WTC11 (cell line): ENCODE measurements at regions not wholly inside any gene's neighbourhood (a gene's known extent, or its start where the extent isn't known, plus 50 kb on each side); places are given as distances from the start of the nearest gene placed in this dataset.

Experiments
- ATAC-seq: fragments of 200-7000 bp; cut with Tn5 transposase; 2 replicates; pipeline ENCODE4 v1.10.0; 2021; ENCODE audit warnings: mild to moderate bottlenecking, moderate library complexity
- CTCF ChIA-PET: fragments of 300-600 bp; sonication (Branson Sonifier 250); formaldehyde crosslinking; loops from one replicate; lab custom pipeline; 2021; ENCODE audit warnings: antibody characterized with exemption; lab: Charles Lee
- POLR2A ChIA-PET: fragments of 350-600 bp; sonication (Branson Sonifier 250); formaldehyde crosslinking; loops from one replicate; lab custom pipeline; 2021; ENCODE audit warnings: antibody characterized with exemption; lab: Charles Lee
- DNase-seq: peaks from one replicate; pipeline ENCODE4 v3.0.0; 2021; ENCODE audit warnings: low spot score
- H3K27ac Mint-ChIP-seq: 2 replicates; pipeline ENCODE4 v1.8.0; 2021; ENCODE audit warnings: mixed read lengths
- H3K27me3 Mint-ChIP-seq: 2 replicates; pipeline ENCODE4 v1.8.0; 2021; ENCODE audit warnings: low read depth, mild to moderate bottlenecking, moderate library complexity, mixed read lengths
- H3K36me3 Mint-ChIP-seq: 2 replicates; pipeline ENCODE4 v1.8.0; 2021; ENCODE audit warnings: mixed read lengths
- H3K4me1 Mint-ChIP-seq: 2 replicates; pipeline ENCODE4 v1.8.0; 2022; ENCODE audit warnings: mixed read lengths
- H3K4me3 Mint-ChIP-seq: 2 replicates; pipeline ENCODE4 v1.8.0; 2021; ENCODE audit warnings: mild to moderate bottlenecking, moderate library complexity, mixed read lengths
- H3K9me3 Mint-ChIP-seq: 2 replicates; pipeline ENCODE4 v1.8.0; 2021; ENCODE audit warnings: mixed read lengths
- ATF2 ChIP-seq: sonication (generic); formaldehyde crosslinking; IDR thresholded peaks from 2 replicates; pipeline ENCODE4 v1.8.1; 2022; ENCODE audit warnings: low read depth, missing genetic modification reagents, borderline replicate concordance
- CREB1 ChIP-seq: sonication (generic); formaldehyde crosslinking; IDR thresholded peaks from 2 replicates; pipeline ENCODE4 v1.8.0; 2023; ENCODE audit warnings: mild to moderate bottlenecking, missing genetic modification reagents
- CREM ChIP-seq: sonication (generic); formaldehyde crosslinking; IDR thresholded peaks from 2 replicates; pipeline ENCODE4 v1.8.1; 2022; ENCODE audit warnings: mild to moderate bottlenecking, missing genetic modification reagents, moderate library complexity
- GABPB1 ChIP-seq: sonication (generic); formaldehyde crosslinking; IDR thresholded peaks from 2 replicates; pipeline ENCODE4 v1.8.1; 2023; ENCODE audit warnings: mild to moderate bottlenecking, missing genetic modification reagents
- IRF1 ChIP-seq: sonication (generic); formaldehyde crosslinking; IDR thresholded peaks from 2 replicates; pipeline ENCODE4 v1.8.0; 2023; ENCODE audit warnings: missing genetic modification reagents
- IRF2 ChIP-seq: sonication (generic); formaldehyde crosslinking; IDR thresholded peaks from 2 replicates; pipeline ENCODE4 v1.8.0; 2022; ENCODE audit warnings: low read depth, missing genetic modification reagents, borderline replicate concordance
- NR1H2 ChIP-seq: sonication (generic); formaldehyde crosslinking; IDR thresholded peaks from 2 replicates; pipeline ENCODE4 v1.9.0; 2021; ENCODE audit warnings: mild to moderate bottlenecking, moderate library complexity, missing genetic modification reagents
- OVOL2 ChIP-seq: fragments of 250-450 bp; sonication (Bioruptor Pico); IDR thresholded peaks from 2 replicates; pipeline ENCODE4 v1.9.0; 2021; ENCODE audit warnings: mild to moderate bottlenecking, borderline replicate concordance
- RELA ChIP-seq: sonication (generic); formaldehyde crosslinking; IDR thresholded peaks from 2 replicates; pipeline ENCODE4 v1.8.1; 2022; ENCODE audit warnings: missing genetic modification reagents, mild to moderate bottlenecking, borderline replicate concordance
- TEAD4 ChIP-seq: sonication (generic); formaldehyde crosslinking; IDR thresholded peaks from 2 replicates; pipeline ENCODE4 v1.8.0; 2022; ENCODE audit warnings: mild to moderate bottlenecking, missing genetic modification reagents
- ZNF121 ChIP-seq: sonication (generic); formaldehyde crosslinking; IDR thresholded peaks from 2 replicates; pipeline ENCODE4 v1.8.0; 2023; ENCODE audit warnings: missing genetic modification reagents
- ZNF396 ChIP-seq: fragments of 250-450 bp; sonication (Bioruptor Pico); IDR thresholded peaks from 2 replicates; pipeline ENCODE4 v1.8.0; 2021; ENCODE audit warnings: mild to moderate bottlenecking, moderate library complexity, borderline replicate concordance
- ZNF416 ChIP-seq: fragments of 250-450 bp; sonication (Bioruptor Pico); IDR thresholded peaks from 2 replicates; pipeline ENCODE4 v1.9.0; 2021; ENCODE audit warnings: mild to moderate bottlenecking, inconsistent platforms
- ZNF423 ChIP-seq: fragments of 250-450 bp; sonication (Bioruptor Pico); IDR thresholded peaks from 2 replicates; pipeline ENCODE4 v2.1.2; 2022; ENCODE audit warnings: mild to moderate bottlenecking, moderate library complexity
- ZNF532 ChIP-seq: fragments of 250-450 bp; sonication (Bioruptor Pico); IDR thresholded peaks from 2 replicates; pipeline ENCODE4 v1.9.0; 2021; ENCODE audit warnings: mild to moderate bottlenecking, borderline replicate concordance
- ZNF671 ChIP-seq: fragments of 250-450 bp; sonication (Bioruptor Pico); IDR thresholded peaks from 2 replicates; pipeline ENCODE4 v1.8.0; 2021; ENCODE audit warnings: mild to moderate bottlenecking
- TF ChIP-seq, protein P1 (sequence below): fragments of 200-600 bp; IDR thresholded peaks from 2 replicates; pipeline ENCODE4 v1.8.0; 2022; ENCODE audit warnings: antibody characterized with exemption
- TF ChIP-seq, protein P2 (sequence below): sonication (generic); formaldehyde crosslinking; IDR thresholded peaks from 2 replicates; pipeline ENCODE4 v1.8.1; 2023; ENCODE audit warnings: mild to moderate bottlenecking, missing genetic modification reagents
- TF ChIP-seq, protein P3 (sequence below): sonication (generic); formaldehyde crosslinking; IDR thresholded peaks from 2 replicates; pipeline ENCODE4 v1.8.0; 2022; ENCODE audit warnings: mild to moderate bottlenecking, missing genetic modification reagents
- TF ChIP-seq, protein P4 (sequence below): fragments of 250-450 bp; sonication (Bioruptor Pico); IDR thresholded peaks from 2 replicates; pipeline ENCODE4 v1.8.0; 2021; ENCODE audit warnings: mild to moderate bottlenecking

GRCh38 chr9:89980600-89980999 is 375.8 kb downstream of the GADD45G start:
- ATAC-seq: no peak

DNA sequence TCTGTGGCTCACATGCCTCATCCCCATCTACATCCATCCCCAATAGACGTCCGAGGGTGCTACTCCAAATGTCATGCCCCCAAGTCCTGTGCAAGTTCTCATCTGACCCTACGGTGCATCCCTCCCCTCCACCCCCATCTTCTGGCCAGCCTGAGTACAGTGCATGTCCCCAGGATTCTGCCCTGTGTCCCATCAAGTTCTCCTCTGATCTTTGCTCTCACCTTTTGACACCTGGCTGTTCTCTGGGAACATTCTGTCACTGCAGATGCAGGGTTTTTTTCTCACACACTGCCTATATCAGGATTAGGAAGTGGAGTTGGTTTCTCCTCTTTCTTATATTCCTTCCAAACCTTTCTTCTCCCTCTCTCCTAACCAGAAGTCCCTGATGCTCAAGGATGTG is 377.2 kb downstream of the GADD45G start:
- no peaks in the 10 kb centered on the region for H3K36me3 Mint-ChIP-seq
- no peak overlapping the region for H3K4me3 Mint-ChIP-seq
- TF ChIP-seq IRF2 (CRISPR knock-in tag) (no peak), ZNF423 (CRISPR knock-in tag) (no peak), CREM (CRISPR knock-in tag) (no peak), IRF1 (CRISPR knock-in tag) (no peak), ZNF671 (CRISPR knock-in tag) (no peak), ATF2 (no peak), ZNF416 (CRISPR knock-in tag) (no peak), NR1H2 (no peak), ZNF532 (no peak), GABPB1 (no peak), ZNF121 (no peak), ZNF396 (CRISPR knock-in tag) (no peak), OVOL2 (CRISPR knock-in tag) (no peak), CREB1 (CRISPR knock-in tag) (no peak), RELA (CRISPR knock-in tag) (no peak)
- TF ChIP-seq, protein P1, sequence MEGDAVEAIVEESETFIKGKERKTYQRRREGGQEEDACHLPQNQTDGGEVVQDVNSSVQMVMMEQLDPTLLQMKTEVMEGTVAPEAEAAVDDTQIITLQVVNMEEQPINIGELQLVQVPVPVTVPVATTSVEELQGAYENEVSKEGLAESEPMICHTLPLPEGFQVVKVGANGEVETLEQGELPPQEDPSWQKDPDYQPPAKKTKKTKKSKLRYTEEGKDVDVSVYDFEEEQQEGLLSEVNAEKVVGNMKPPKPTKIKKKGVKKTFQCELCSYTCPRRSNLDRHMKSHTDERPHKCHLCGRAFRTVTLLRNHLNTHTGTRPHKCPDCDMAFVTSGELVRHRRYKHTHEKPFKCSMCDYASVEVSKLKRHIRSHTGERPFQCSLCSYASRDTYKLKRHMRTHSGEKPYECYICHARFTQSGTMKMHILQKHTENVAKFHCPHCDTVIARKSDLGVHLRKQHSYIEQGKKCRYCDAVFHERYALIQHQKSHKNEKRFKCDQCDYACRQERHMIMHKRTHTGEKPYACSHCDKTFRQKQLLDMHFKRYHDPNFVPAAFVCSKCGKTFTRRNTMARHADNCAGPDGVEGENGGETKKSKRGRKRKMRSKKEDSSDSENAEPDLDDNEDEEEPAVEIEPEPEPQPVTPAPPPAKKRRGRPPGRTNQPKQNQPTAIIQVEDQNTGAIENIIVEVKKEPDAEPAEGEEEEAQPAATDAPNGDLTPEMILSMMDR: no peak
- TF ChIP-seq, protein P2, sequence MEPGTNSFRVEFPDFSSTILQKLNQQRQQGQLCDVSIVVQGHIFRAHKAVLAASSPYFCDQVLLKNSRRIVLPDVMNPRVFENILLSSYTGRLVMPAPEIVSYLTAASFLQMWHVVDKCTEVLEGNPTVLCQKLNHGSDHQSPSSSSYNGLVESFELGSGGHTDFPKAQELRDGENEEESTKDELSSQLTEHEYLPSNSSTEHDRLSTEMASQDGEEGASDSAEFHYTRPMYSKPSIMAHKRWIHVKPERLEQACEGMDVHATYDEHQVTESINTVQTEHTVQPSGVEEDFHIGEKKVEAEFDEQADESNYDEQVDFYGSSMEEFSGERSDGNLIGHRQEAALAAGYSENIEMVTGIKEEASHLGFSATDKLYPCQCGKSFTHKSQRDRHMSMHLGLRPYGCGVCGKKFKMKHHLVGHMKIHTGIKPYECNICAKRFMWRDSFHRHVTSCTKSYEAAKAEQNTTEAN (CRISPR knock-in tag): no peak
- TF ChIP-seq, protein P3, sequence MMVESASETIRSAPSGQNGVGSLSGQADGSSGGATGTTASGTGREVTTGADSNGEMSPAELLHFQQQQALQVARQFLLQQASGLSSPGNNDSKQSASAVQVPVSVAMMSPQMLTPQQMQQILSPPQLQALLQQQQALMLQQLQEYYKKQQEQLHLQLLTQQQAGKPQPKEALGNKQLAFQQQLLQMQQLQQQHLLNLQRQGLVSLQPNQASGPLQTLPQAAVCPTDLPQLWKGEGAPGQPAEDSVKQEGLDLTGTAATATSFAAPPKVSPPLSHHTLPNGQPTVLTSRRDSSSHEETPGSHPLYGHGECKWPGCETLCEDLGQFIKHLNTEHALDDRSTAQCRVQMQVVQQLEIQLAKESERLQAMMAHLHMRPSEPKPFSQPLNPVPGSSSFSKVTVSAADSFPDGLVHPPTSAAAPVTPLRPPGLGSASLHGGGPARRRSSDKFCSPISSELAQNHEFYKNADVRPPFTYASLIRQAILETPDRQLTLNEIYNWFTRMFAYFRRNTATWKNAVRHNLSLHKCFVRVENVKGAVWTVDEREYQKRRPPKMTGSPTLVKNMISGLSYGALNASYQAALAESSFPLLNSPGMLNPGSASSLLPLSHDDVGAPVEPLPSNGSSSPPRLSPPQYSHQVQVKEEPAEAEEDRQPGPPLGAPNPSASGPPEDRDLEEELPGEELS (CRISPR knock-in tag): no peak
- TF ChIP-seq, protein P4, sequence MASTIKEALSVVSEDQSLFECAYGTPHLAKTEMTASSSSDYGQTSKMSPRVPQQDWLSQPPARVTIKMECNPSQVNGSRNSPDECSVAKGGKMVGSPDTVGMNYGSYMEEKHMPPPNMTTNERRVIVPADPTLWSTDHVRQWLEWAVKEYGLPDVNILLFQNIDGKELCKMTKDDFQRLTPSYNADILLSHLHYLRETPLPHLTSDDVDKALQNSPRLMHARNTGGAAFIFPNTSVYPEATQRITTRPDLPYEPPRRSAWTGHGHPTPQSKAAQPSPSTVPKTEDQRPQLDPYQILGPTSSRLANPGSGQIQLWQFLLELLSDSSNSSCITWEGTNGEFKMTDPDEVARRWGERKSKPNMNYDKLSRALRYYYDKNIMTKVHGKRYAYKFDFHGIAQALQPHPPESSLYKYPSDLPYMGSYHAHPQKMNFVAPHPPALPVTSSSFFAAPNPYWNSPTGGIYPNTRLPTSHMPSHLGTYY (CRISPR knock-in tag): no peak
- peaks cover 8% of the 10 kb centered on the region; the same call in 1 of the 2 replicates for H3K9me3 Mint-ChIP-seq
- no peak overlapping the region for H3K27ac Mint-ChIP-seq
- POLR2A ChIA-PET: no interaction called here
- no peaks in the 10 kb centered on the region; the same call in 1 of the 2 replicates for H3K27me3 Mint-ChIP-seq
- CTCF ChIA-PET: no interaction called here
- peaks cover 6% of the 10 kb centered on the region; the same call in 1 of the 2 replicates for H3K4me1 Mint-ChIP-seq
- no peak for DNase-seq
- no peak for ATAC-seq

More at GRCh38 chr9:89980600-89980999, 375.8 kb downstream of the GADD45G start:
- no peaks in the 10 kb centered on the region; the same call in 1 of the 2 replicates for H3K27me3 Mint-ChIP-seq
- DNase-seq: no peak
- no peak for TF ChIP-seq TEAD4
- peaks cover 5% of the 10 kb centered on the region; the same call in 1 of the 2 replicates for H3K9me3 Mint-ChIP-seq
- ChIA-PET CTCF (interaction anchor here (1.0 kb wide), 1 partner anchor 383 kb away, joined by 3 read pairs; no protein-coding TSS in a partner anchor), POLR2A (no interaction called here)
- H3K4me3 Mint-ChIP-seq: no peak overlapping the region
- no peaks in the 10 kb centered on the region for H3K36me3 Mint-ChIP-seq
- H3K27ac Mint-ChIP-seq: no peak overlapping the region
- peaks cover 6% of the 10 kb centered on the region; the same call in 1 of the 2 replicates for H3K4me1 Mint-ChIP-seq
